Right lobe of liver (tissue), 4 donors: ENCODE measurements at regions not wholly inside any gene's neighbourhood (a gene's known extent, or its start where the extent isn't known, plus 50 kb on each side); places are given as distances from the start of the nearest gene placed in this dataset.

Experiments used
- POLR2A ChIP-seq: fragments of 450-650 bp; IDR thresholded peaks from one replicate; pipeline ENCODE4 v1.6.1; 2017; ENCODE audit warnings: antibody characterized with exemption, mild to moderate bottlenecking
- TF ChIP-seq, protein P1 (sequence below), 4 donors: fragments of 200-600 bp in 3 of 4; fragments of 450-650 bp in 1 of 4; IDR thresholded peaks; one replicate each; pipeline versions ENCODE4 v1.5.1 to v1.8.0; 2016 to 2022; ENCODE audit warnings: antibody characterized with exemption in 4 of 4, mild to moderate bottlenecking in 2 of 4
- donor health status: DM: no; HTN: no; CAD: no.
- donor health status: DM: no; HTN: no; CAD: no.
- donor health status: DM: no; HTN: yes; CAD: no.

DNA sequence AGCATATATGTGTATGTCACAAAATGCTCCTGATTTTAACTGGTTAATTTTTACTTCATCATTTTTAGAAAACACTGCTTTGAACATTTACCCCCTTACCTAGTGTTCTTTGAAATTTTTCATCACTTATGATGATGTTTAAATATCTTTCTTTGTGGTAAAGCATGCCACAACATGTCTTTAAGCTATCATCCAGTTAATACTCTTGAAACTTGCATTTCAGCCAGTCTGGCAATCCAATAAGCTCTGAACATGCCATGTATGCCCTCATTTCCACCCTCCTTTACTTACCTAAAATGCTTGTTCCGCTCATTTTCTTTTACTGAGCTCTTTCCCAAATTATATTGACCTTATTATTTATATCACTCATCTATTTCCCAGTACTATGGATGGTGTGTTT is 581.2 kb downstream of the RAPGEF2 start:
- TF ChIP-seq, protein P1, sequence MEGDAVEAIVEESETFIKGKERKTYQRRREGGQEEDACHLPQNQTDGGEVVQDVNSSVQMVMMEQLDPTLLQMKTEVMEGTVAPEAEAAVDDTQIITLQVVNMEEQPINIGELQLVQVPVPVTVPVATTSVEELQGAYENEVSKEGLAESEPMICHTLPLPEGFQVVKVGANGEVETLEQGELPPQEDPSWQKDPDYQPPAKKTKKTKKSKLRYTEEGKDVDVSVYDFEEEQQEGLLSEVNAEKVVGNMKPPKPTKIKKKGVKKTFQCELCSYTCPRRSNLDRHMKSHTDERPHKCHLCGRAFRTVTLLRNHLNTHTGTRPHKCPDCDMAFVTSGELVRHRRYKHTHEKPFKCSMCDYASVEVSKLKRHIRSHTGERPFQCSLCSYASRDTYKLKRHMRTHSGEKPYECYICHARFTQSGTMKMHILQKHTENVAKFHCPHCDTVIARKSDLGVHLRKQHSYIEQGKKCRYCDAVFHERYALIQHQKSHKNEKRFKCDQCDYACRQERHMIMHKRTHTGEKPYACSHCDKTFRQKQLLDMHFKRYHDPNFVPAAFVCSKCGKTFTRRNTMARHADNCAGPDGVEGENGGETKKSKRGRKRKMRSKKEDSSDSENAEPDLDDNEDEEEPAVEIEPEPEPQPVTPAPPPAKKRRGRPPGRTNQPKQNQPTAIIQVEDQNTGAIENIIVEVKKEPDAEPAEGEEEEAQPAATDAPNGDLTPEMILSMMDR (IDR thresholded peaks at IDR 0.05): no peak
- no peak for TF ChIP-seq POLR2A
